ENCODE measurements at regions not wholly inside any gene's neighbourhood (a gene's known extent, or its start where the extent isn't known, plus 50 kb on each side); places are given as distances from the start of the nearest gene placed in this dataset.

- TF ChIP-seq, protein P1, sequence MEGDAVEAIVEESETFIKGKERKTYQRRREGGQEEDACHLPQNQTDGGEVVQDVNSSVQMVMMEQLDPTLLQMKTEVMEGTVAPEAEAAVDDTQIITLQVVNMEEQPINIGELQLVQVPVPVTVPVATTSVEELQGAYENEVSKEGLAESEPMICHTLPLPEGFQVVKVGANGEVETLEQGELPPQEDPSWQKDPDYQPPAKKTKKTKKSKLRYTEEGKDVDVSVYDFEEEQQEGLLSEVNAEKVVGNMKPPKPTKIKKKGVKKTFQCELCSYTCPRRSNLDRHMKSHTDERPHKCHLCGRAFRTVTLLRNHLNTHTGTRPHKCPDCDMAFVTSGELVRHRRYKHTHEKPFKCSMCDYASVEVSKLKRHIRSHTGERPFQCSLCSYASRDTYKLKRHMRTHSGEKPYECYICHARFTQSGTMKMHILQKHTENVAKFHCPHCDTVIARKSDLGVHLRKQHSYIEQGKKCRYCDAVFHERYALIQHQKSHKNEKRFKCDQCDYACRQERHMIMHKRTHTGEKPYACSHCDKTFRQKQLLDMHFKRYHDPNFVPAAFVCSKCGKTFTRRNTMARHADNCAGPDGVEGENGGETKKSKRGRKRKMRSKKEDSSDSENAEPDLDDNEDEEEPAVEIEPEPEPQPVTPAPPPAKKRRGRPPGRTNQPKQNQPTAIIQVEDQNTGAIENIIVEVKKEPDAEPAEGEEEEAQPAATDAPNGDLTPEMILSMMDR (IDR thresholded peaks at IDR 0.05; ENCODE audit: low read length): no peak
- no peak for TF ChIP-seq EZH2 (IDR thresholded peaks at IDR 0.05; ENCODE audit: borderline replicate concordance, low read length)
Observed at GRCh38 chr12:125269276-125269675, 204.0 kb downstream of the AACS start.
